ENCODE measurements at regions not wholly inside any gene's neighbourhood (a gene's known extent, or its start where the extent isn't known, plus 50 kb on each side); places are given as distances from the start of the nearest gene placed in this dataset.
A peak's percentile ranks its signal among the peaks of the same experiment; 100 is the strongest.

DNA sequence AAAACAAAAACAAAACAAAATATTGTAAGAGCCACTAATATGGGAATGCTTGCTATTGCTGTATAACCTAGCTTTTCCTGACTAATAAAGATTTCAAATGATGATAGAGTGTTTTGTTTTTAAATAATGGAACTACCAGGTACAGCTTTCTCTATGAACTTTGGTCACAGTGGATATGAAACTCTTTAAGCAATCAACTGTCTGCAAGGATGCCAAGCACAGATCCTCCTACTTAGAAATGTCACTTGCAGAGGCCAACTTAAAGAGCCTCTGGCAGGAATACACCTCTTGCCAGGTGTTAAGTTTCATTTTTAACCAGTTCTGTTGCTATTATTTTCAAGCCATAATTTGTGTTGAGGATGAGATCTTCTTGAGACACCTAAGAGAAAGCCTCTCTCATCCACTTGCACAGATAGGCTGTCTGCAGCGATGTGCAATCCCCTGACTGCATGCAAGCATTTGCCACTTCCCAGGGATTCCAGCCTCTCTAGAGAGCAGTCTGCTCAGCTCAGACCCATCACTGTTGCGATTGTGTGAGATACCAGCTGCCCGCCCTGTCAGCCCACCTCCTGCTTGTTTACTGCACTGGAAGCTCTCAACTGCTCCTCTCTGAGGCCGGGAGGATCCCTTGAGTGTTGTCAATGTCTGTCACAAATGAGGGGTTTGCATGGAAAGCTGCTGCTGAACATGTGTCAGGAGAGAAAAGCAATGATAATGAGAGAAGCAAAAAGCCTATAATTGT, 86.1 kb upstream of the SCG2 start:
- TF ChIP-seq, protein P1, sequence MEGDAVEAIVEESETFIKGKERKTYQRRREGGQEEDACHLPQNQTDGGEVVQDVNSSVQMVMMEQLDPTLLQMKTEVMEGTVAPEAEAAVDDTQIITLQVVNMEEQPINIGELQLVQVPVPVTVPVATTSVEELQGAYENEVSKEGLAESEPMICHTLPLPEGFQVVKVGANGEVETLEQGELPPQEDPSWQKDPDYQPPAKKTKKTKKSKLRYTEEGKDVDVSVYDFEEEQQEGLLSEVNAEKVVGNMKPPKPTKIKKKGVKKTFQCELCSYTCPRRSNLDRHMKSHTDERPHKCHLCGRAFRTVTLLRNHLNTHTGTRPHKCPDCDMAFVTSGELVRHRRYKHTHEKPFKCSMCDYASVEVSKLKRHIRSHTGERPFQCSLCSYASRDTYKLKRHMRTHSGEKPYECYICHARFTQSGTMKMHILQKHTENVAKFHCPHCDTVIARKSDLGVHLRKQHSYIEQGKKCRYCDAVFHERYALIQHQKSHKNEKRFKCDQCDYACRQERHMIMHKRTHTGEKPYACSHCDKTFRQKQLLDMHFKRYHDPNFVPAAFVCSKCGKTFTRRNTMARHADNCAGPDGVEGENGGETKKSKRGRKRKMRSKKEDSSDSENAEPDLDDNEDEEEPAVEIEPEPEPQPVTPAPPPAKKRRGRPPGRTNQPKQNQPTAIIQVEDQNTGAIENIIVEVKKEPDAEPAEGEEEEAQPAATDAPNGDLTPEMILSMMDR (IDR thresholded peaks at IDR 0.05; ENCODE audit: insufficient read depth, low read depth, low read length): no peak
- H3K4me3 ChIP-seq (ENCODE audit: low read depth, low read length): no peak overlapping the region
- DNase-seq (ENCODE audit: low read depth): no peak

DNA sequence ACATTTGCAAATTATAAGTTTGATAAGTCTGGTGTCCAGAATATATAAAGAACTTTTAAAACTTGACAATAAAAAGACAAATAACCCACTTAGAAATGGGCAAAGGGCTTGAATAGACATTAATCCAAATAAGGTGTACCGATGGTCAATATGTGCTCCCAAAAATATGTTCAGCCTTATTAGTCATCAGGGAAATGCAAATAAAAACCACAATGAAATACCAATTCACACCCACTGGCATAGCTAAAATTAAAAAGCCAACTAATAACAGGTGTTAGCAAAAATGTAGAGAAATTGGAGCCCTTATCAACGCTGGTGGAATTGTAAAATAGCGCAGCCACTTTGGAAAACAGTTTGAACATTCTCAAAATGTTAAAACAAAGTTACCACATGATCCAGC, 79.0 kb upstream of the SCG2 start:
- TF ChIP-seq, protein P1 (IDR thresholded peaks at IDR 0.05; ENCODE audit: insufficient read depth, low read depth, low read length): no peak
- no peak overlapping the region for H3K4me3 ChIP-seq (ENCODE audit: low read depth, low read length)
- no peak for DNase-seq (ENCODE audit: low read depth)

DNA sequence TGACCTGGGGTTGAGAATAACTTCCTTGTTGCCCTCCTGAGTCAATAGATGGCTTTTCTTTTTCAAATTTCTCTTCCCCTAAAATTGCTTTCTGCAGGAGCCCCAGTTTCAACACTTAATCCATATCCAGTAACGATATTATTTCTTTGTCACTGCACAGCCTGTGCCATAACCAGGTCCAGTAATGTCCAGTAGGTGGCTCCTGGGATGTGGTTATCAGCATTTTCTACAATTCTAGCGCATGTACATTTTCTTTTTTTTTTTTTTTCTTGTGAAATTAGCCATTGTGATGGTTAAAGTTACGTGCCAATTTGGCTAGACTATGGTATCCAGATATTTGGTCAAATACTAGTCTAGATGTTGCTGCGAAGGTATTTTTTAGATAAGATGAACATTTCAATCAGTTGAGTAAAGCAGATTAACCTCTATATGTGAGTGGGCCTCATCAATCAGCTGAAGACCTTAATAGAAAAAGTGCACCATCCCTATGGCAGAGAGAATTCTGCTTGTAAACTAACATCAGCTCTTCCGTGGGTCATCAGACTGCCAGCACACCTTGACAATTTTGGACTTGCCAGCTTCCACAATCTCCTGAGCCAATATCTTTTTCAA, 72.9 kb upstream of the SCG2 start:
- DNase-seq (ENCODE audit: low read depth): peak; percentile 52
- no peak overlapping the region for H3K4me3 ChIP-seq (ENCODE audit: low read depth, low read length)
- TF ChIP-seq, protein P1 (IDR thresholded peaks at IDR 0.05; ENCODE audit: insufficient read depth, low read depth, low read length): peak; percentile 71

DNA sequence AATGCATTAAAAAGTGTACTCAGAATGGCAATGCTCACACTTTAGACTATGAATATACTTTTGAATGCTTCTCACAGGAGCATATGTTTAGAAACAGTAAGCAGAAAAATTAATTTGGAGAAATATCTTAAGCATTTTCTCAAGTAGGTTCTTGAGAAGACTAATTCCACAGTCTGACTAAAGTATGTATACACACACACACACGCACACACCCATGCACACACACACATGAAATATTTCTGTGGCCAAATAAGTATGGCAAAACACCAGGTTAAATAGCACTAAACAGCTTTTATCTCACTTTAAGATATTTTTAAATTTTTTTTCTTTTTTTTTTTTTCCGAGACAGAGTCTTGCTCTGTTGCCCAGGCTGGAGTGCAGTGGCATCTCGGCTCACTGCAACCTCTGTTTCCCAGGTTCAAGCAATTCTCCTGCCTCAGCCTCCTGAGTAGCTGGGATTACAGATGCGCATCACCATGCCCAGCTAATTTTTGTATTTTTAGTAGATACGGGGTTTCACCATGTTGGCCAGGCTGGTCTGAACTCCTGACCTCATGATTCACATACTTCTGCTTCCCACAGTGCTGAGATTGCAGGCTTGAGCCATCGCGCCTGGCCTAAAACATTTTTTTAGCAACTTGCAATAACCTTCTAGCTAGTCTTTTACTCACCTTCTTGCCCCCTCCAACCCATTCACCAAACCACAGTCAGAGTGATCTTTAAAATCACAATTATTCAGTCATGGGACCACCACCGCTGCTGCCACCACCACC, 67.5 kb upstream of the SCG2 start:
- TF ChIP-seq, protein P1 (IDR thresholded peaks at IDR 0.05; ENCODE audit: insufficient read depth, low read depth, low read length): no peak
- no peak overlapping the region for H3K4me3 ChIP-seq (ENCODE audit: low read depth, low read length)
- DNase-seq (ENCODE audit: low read depth): peak; percentile 84

DNA sequence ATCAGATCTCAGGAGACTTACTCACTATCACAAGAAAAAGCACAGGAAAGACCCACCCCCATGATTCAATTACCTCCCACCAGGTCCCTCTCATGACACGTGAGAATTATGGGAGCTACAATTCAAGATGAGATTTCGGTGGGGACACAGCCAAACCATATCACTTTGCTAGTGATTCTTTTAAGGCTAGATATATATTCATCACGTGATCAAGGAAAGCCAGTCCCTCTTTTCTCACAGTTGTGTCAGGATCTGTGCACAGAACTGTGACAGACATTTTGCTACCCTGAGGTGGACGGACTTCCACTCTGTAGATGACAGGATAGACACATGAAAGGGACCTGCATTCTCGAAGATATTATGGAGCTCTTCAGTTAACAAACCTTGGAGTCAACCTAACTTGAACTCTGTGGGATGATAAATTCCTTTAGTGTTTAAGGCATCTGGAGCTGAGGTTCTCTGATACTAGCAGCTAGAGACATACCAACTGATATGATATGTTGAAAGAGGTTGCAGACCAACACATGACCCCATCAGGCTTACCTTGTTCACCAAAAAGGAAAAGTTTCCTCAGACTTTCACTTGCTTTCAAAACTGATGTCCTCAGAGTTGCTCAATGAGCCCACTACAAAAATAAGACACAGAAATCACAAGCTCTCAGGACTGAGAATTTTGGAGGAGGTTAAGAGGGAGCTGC, 66.3 kb upstream of the SCG2 start:
- no peak overlapping the region for H3K4me3 ChIP-seq (ENCODE audit: low read depth, low read length)
- TF ChIP-seq, protein P1 (IDR thresholded peaks at IDR 0.05; ENCODE audit: insufficient read depth, low read depth, low read length): no peak
- peak; percentile 86 for DNase-seq (ENCODE audit: low read depth)

DNA sequence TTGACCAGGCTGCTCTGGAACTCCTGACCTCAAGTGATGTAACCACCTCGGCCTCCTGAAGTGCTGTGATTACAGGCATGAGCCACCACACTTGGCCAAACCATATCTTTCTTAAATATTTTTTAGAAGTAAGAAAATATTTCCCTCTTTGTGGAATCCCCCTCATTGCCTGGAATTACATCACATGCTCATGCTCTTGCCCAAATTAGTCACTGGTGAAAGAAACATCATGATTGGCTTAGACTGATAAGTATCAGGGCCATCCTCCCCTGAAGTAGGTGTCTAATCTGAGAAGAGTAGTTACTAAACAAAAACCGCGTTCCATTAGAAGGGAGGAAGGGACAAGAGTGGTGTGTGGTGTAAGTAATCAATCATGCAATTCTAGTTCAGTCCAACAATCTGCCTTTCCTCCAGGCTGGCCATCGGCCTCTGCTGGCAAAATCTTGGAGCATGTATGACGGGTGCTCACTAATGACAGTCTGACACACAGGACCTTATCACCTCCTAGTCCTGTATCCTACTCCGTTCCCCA, 52.3 kb upstream of the SCG2 start:
- H3K4me3 ChIP-seq (ENCODE audit: low read depth, low read length): no peak overlapping the region
- TF ChIP-seq, protein P1 (IDR thresholded peaks at IDR 0.05; ENCODE audit: insufficient read depth, low read depth, low read length): no peak
- DNase-seq (ENCODE audit: low read depth): peak; percentile 62
